Activated naive CD4-positive, alpha-beta T cell treated with anti-CD3 and anti-CD28 coated beads, Interleukin-2, amount 50 U/mL, for 24 hours (primary cell): ENCODE measurements at regions not wholly inside any gene's neighbourhood (a gene's known extent, or its start where the extent isn't known, plus 50 kb on each side); places are given as distances from the start of the nearest gene placed in this dataset.

Experiments
- H3K27ac Mint-ChIP-seq: one replicate; pipeline ENCODE4 v1.8.0; 2021; ENCODE audit warnings: mild to moderate bottlenecking, mixed read lengths
- H3K27me3 Mint-ChIP-seq: one replicate; pipeline ENCODE4 v1.8.0; 2021; ENCODE audit warnings: mixed read lengths
- H3K36me3 Mint-ChIP-seq: one replicate; pipeline ENCODE4 v1.8.0; 2021; ENCODE audit warnings: mixed read lengths
- H3K4me1 Mint-ChIP-seq: one replicate; pipeline ENCODE4 v1.8.0; 2021; ENCODE audit warnings: mixed read lengths
- H3K4me3 Mint-ChIP-seq: one replicate; pipeline ENCODE4 v1.8.0; 2021; ENCODE audit warnings: mild to moderate bottlenecking, mixed read lengths
- H3K9me3 Mint-ChIP-seq: one replicate; pipeline ENCODE4 v1.8.0; 2021; ENCODE audit warnings: mixed read lengths

DNA sequence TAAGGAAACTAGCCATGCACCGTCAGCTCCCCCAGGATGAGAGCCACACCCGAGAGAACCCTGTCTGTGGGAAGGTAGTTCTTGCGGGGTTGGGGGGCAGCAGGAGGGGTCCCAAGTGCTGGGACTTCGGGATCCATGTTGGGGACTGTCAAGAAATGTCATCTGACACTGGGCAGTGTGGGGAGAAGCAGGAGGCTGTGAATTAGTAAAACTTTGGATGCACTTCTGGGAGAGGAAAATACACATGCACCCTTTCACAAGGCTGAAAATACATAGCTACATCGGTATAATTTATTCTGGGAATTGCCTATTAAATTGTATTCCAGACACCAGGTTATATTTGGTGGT lies 109.6 kb upstream of the RPS23 start:
- H3K27me3 Mint-ChIP-seq, result peaks cover 2% of the 10 kb centered on the region
- H3K4me3 Mint-ChIP-seq, result no peak overlapping the region
- no peaks in the 10 kb centered on the region for H3K36me3 Mint-ChIP-seq
- no peaks in the 10 kb centered on the region for H3K4me1 Mint-ChIP-seq
- H3K9me3 Mint-ChIP-seq, result no peaks in the 10 kb centered on the region
- no peak overlapping the region for H3K27ac Mint-ChIP-seq

GRCh38 chr5:82387001-82387818 lies 109.1 kb upstream of the RPS23 start:
- no peaks in the 10 kb centered on the region for H3K9me3 Mint-ChIP-seq
- no peaks in the 10 kb centered on the region for H3K4me1 Mint-ChIP-seq
- H3K36me3 Mint-ChIP-seq, result no peaks in the 10 kb centered on the region
- no peak overlapping the region for H3K27ac Mint-ChIP-seq
- no peak overlapping the region for H3K4me3 Mint-ChIP-seq
- H3K27me3 Mint-ChIP-seq, result peaks cover 2% of the 10 kb centered on the region

- Mint-ChIP-seq H3K36me3 (no peaks in the 10 kb centered on the region), H3K27me3 (peaks cover 2% of the 10 kb centered on the region), H3K9me3 (no peaks in the 10 kb centered on the region)
These were observed 108.4 kb upstream of the RPS23 start for GRCh38 chr5:82386576-82386975.

DNA sequence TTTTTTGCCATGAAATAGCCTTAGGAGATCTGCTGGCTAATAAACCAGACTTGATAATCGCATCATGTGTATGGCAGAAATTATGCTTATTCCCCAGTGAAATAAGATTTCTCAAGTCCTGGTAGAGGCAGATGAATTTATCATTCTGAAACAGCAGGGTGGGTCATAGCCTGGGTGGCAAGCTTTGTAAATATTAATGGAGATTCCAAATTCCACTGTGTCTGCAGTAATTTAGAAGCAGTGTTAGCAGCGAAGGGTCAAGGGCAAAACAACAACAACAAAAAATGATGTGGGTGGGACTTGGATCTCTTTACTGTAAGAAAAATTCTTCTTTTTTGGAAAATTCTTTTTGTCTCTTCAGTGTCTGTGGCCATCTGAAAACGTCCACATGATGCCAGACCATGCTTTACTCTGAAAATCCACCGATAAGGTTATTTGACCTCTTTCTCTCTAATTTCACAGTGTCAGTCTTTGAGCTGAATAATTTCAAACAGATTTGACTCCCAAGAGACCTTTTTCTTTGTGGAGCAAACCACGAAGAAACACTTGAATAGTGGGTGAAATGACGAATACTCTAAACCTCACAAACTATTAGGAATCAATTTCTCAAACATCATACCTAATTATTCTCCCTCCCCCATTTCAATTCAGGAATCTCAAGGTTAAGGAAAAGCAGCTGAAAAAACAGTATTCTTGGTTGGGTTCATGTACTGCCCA lies 106.0 kb upstream of the RPS23 start:
- Mint-ChIP-seq H3K27me3 (peaks cover under 1% of the 10 kb centered on the region), H3K4me3 (no peak overlapping the region), H3K9me3 (no peaks in the 10 kb centered on the region), H3K4me1 (no peaks in the 10 kb centered on the region), H3K36me3 (no peaks in the 10 kb centered on the region), H3K27ac (no peak overlapping the region)

More at GRCh38 chr5:82386576-82386975, 108.4 kb upstream of the RPS23 start:
- H3K4me3 Mint-ChIP-seq, result no peak overlapping the region
- no peaks in the 10 kb centered on the region for H3K4me1 Mint-ChIP-seq
- no peak overlapping the region for H3K27ac Mint-ChIP-seq

- Mint-ChIP-seq H3K36me3 (no peaks in the 10 kb centered on the region), H3K9me3 (no peaks in the 10 kb centered on the region), H3K4me1 (no peaks in the 10 kb centered on the region), H3K27ac (no peak overlapping the region), H3K27me3 (no peaks in the 10 kb centered on the region), H3K4me3 (no peak overlapping the region)
These were observed 103.4 kb upstream of the RPS23 start for GRCh38 chr5:82381591-82381990.

DNA sequence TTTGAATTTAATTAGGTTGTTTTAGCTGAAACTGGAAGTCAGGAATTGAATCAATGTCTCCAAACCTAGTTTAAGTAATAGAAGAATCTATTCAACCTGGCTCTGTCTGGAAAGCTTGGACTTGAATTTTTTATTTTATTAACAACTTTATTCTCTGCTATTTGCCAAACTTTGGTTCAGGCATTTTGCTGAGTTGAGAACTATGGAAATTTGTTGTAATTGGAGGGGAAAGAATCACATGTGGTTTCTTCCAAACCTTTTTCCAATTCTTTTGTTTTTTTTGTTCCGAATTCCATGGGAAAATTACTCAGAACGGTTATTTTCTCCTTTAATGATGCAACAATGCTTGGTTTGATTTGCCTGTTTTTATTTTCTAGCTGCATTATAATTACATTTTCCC lies 98.2 kb upstream of the RPS23 start:
- no peak overlapping the region for H3K27ac Mint-ChIP-seq
- H3K36me3 Mint-ChIP-seq, result no peaks in the 10 kb centered on the region
- H3K4me1 Mint-ChIP-seq, result no peaks in the 10 kb centered on the region
- H3K9me3 Mint-ChIP-seq, result no peaks in the 10 kb centered on the region
- no peak overlapping the region for H3K4me3 Mint-ChIP-seq
- H3K27me3 Mint-ChIP-seq, result no peaks in the 10 kb centered on the region

DNA sequence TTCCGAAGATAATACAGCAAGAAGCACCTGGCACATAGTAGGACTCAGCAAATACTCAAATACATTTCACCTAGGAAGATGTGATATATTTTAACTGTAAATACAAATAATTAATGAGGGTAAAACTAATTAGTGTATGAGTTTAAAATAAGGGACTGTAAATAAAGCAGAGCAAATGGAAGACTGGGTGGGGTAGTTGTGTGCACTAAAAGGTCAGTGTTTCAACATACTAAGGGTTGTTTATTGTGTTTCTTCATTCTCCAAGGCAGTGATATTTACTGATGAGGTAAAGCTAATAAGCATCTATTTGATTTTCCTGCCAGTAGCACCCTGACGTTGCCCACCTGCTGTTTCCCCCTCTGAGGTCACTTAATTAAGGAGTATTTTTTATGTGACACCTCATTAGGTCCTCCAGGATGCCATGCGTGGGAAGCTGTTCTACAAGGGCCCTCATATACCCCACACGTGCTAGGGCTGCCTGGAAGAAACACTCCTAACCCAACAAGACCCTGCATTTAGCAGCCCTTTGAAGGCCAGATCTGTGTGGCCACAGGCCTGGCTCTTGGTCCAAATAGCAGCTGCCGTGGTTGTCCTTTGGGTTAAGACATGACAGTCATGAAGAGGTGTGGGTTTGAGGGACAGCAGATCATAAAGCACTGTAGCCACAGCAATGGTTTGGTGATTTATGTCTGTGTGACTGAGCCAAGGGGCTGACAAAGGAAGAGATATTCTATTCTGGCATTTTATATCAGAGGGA lies 97.5 kb upstream of the RPS23 start:
- Mint-ChIP-seq H3K36me3 (no peaks in the 10 kb centered on the region), H3K27me3 (no peaks in the 10 kb centered on the region), H3K27ac (no peak overlapping the region), H3K9me3 (no peaks in the 10 kb centered on the region), H3K4me3 (no peak overlapping the region), H3K4me1 (no peaks in the 10 kb centered on the region)

DNA sequence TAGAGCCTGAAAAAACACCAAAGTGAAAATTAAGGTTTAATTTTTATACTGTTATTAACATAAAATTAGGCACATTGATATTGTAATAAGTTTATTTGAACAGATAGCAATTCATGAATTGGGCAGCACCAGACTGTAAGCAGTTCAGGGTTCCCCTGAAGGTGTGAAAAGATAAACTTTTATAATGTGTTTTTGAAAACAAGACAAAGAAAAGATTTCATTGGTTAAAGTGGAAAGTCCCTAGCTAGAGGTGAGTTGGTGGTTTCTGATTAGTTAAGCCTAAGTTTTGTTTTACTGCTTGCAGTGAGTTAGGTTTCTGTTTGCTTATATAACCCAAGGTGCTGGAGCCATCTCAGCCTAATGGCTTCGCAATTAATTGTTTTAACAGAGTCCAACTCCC lies 96.5 kb upstream of the RPS23 start:
- Mint-ChIP-seq H3K27me3 (no peaks in the 10 kb centered on the region), H3K36me3 (no peaks in the 10 kb centered on the region), H3K4me3 (no peak overlapping the region), H3K27ac (no peak overlapping the region), H3K9me3 (no peaks in the 10 kb centered on the region), H3K4me1 (no peaks in the 10 kb centered on the region)

DNA sequence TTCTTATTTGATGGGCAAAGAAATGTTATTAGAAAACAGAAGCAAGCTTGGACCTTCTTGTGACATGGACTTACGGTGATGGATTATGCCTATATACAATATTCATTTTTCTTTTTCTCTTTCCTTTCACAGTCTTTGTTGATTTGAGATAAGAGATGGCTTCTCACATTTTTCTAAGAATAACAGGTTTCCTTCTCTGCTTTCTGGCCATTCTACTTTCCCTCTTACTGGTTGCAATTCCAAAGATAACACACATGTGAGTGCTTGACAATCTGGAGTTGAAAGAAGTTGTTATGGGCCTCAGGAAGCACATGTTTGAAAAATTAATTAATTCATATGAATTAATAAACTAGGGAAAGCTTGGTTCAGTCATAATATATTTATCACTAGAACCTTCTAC lies 89.8 kb upstream of the RPS23 start:
- Mint-ChIP-seq H3K9me3 (no peaks in the 10 kb centered on the region), H3K27ac (no peak overlapping the region), H3K4me3 (no peak overlapping the region), H3K4me1 (peaks cover 8% of the 10 kb centered on the region), H3K36me3 (no peaks in the 10 kb centered on the region), H3K27me3 (no peaks in the 10 kb centered on the region)

DNA sequence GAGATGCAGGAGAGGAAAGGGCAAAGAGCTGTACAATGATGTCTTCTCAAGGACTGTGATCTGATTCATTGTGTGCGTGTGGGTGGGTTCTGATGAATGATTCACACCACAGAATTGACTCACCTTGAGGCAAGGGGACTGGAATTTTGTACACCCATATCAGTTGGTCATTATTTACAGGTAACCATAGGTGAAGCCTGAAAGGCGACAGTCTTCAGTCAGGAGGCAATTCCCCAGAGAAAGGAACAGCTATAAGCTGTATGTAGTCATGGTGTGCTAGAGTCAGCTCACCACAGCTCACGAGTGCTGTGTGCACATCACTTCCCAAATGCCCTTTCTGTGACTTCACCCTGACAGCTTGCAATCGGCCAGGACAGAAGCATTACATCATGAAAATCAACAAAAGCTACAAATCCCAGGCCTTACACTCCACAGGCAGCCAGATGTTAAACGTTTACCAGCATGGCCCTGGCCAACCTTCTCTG lies 87.6 kb upstream of the RPS23 start:
- Mint-ChIP-seq H3K36me3 (no peaks in the 10 kb centered on the region), H3K27me3 (no peaks in the 10 kb centered on the region), H3K27ac (no peak overlapping the region), H3K4me1 (peaks cover 8% of the 10 kb centered on the region), H3K9me3 (no peaks in the 10 kb centered on the region), H3K4me3 (no peak overlapping the region)

DNA sequence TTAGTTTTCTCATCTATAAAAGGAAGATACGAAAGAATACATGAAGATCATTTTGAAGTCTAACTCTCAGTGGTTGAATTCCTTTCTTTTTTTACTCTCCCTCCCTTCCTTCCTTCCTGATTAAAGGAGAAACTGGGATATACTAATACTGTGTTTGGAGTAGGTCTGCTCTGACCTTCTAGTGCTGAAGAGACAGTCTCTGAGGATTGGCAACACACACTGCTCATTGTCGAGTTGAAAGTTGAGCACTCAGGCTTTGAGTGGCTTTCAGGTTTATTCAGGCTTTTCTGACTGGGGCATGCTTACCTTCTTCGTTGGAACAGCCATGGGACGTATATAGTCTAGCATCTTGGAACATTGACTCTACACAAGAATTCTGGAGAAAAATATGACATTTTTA lies 86.9 kb upstream of the RPS23 start:
- no peak overlapping the region for H3K27ac Mint-ChIP-seq
- H3K4me1 Mint-ChIP-seq, result peaks cover 8% of the 10 kb centered on the region
- H3K9me3 Mint-ChIP-seq, result no peaks in the 10 kb centered on the region
- H3K4me3 Mint-ChIP-seq, result no peak overlapping the region
- no peaks in the 10 kb centered on the region for H3K36me3 Mint-ChIP-seq
- no peaks in the 10 kb centered on the region for H3K27me3 Mint-ChIP-seq

DNA sequence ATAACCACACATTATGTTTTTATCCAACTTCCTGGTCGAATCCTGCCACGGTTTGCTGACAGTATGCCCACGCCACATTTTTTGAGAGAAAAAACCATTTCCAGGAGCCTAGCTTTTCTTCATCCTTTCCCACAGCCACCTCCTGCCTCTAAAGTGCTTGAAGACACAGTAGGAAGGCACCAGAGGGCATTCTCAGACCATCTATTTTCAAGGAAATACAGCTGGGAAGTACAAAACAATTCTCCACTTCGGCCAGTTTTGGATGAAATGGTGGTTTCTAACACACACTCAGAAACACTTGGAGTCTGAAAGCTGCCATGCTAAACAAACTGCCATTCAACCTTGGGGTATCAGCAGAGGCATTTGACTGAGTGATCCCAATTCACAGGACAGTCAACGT lies 86.3 kb upstream of the RPS23 start:
- H3K27me3 Mint-ChIP-seq, result no peaks in the 10 kb centered on the region
- H3K9me3 Mint-ChIP-seq, result no peaks in the 10 kb centered on the region
- H3K4me1 Mint-ChIP-seq, result peaks cover 8% of the 10 kb centered on the region
- no peak overlapping the region for H3K27ac Mint-ChIP-seq
- H3K4me3 Mint-ChIP-seq, result no peak overlapping the region
- H3K36me3 Mint-ChIP-seq, result no peaks in the 10 kb centered on the region

DNA sequence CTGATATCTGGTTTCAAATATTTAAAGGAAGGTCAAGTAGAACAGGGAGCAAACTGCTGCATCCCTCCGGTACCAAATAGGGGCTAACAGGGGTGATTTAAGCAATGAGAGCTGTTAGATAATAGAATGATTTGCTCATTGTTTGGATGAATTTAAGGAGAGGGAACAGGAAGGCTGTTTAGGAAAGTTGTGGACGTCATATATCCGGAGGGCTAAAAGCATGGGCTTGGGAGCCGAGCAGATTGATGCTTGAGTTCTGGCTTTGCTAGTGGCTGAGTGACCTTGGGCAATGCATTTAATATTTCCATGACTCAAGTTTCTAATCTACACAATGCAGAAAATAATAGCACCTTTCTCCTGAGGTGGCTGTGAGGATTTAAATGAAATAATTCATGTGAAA lies 85.4 kb upstream of the RPS23 start:
- no peaks in the 10 kb centered on the region for H3K9me3 Mint-ChIP-seq
- peaks cover 8% of the 10 kb centered on the region for H3K4me1 Mint-ChIP-seq
- H3K27me3 Mint-ChIP-seq, result no peaks in the 10 kb centered on the region
- no peak overlapping the region for H3K27ac Mint-ChIP-seq
- no peak overlapping the region for H3K4me3 Mint-ChIP-seq
- no peaks in the 10 kb centered on the region for H3K36me3 Mint-ChIP-seq

- Mint-ChIP-seq H3K4me3 (no peak overlapping the region), H3K9me3 (no peaks in the 10 kb centered on the region), H3K27me3 (no peaks in the 10 kb centered on the region), H3K36me3 (no peaks in the 10 kb centered on the region), H3K4me1 (peaks cover 16% of the 10 kb centered on the region), H3K27ac (no peak overlapping the region)
These were observed 84.5 kb upstream of the RPS23 start for GRCh38 chr5:82362636-82363035.

DNA sequence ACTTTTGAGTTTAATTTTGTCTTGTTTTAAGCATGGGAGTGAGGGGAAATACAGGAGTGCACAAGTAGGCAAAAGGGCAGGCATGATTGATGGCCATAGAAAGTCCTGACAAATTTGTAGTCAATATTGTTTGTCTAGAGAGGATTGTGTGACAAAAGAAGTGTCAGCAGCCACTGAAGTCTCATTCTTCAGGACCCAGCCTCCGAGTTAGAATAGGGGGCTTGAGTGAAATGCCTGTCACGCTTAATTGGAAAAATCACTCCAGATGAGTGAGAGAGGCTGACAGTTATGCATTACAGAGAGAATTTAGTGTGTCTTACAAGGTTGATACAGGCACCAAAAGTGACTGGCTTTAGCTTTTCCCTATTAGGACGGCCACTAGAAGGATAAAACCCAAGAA lies 81.9 kb upstream of the RPS23 start:
- no peak overlapping the region for H3K4me3 Mint-ChIP-seq
- H3K27ac Mint-ChIP-seq, result no peak overlapping the region
- H3K36me3 Mint-ChIP-seq, result no peaks in the 10 kb centered on the region
- no peaks in the 10 kb centered on the region for H3K27me3 Mint-ChIP-seq
- no peaks in the 10 kb centered on the region for H3K9me3 Mint-ChIP-seq
- H3K4me1 Mint-ChIP-seq, result peaks cover 19% of the 10 kb centered on the region

DNA sequence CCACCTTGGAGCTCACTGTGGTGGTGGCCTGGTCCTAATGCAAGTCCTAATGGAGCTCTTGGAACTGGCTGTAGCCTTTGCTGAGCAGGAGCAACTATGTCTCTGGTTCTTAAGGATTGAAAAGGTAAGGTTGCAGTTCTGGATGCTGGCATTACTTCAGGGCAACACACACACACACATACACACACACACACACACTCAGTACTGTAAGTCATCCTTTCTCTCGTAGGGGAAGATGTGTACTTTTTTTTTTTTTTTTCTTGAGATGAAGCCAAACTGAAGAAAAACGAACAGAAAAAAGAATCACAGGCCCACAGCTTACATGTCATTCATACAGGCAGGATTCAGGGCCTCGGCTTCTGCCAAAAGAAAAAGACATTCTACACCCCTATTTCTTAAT lies 81.1 kb upstream of the RPS23 start:
- Mint-ChIP-seq H3K36me3 (no peaks in the 10 kb centered on the region), H3K4me3 (no peak overlapping the region), H3K9me3 (no peaks in the 10 kb centered on the region), H3K27me3 (no peaks in the 10 kb centered on the region), H3K27ac (no peak overlapping the region), H3K4me1 (peaks cover 19% of the 10 kb centered on the region)
